HCT116 (cell line): ENCODE measurements at regions not wholly inside any gene's neighbourhood (a gene's known extent, or its start where the extent isn't known, plus 50 kb on each side); places are given as distances from the start of the nearest gene placed in this dataset.

Experiments used
- ATAC-seq: fragments of 200-7000 bp; cut with Tn5 transposase; 2 replicates; pipeline ENCODE4 v1.9.1; 2020; ENCODE audit warnings: mild to moderate bottlenecking, moderate library complexity
- BruUV-seq: library from RNA; stranded (reverse); fragments of 400-500 nt; replicated peaks from 2 replicates; lab custom pipeline; 2021; lab: Mats Ljungman, UMichigan
- CTCF ChIA-PET: fragments of 300-600 bp; sonication (Branson Sonifier 250); formaldehyde crosslinking; loops from one replicate; lab custom pipeline; 2021; ENCODE audit warnings: antibody characterized with exemption; lab: Charles Lee
- POLR2A ChIA-PET: fragments of 300-600, 350-600 bp; sonication (Branson Sonifier 250); formaldehyde crosslinking; loops from one replicate; lab custom pipeline; 2021; ENCODE audit warnings: antibody characterized with exemption; lab: Charles Lee
- RAD21 ChIA-PET, 2 experiments: fragments of 300-600 bp; sonication (Branson Sonifier 250); formaldehyde crosslinking; loops; one replicate each; lab custom pipeline; 2023; ENCODE audit warnings: low total read pairs in 2 of 2; ENCODE audit not compliant: uncharacterized antibody in 2 of 2, unreplicated experiment in 2 of 2, low non-redundant PET in 1 of 2; lab: Charles Lee
- DNase-seq: peaks from one replicate; pipeline ENCODE4 v3.0.0-alpha.2; 2010; ENCODE audit warnings: low read depth, low spot score
- H2AFZ ChIP-seq: fragments of 200-600 bp; shearing (Covaris generic), sonication (generic); 2 replicates; pipeline ENCODE4 v1.6.1; 2017; ENCODE audit warnings: low read depth, mixed run types, mixed read lengths, antibody characterized with exemption, low read length; ENCODE audit not compliant: poor library complexity, severe bottlenecking
- H3K27ac ChIP-seq: 2 replicates; pipeline ENCODE4 v1.5.1; 2012; ENCODE audit warnings: low read depth, low read length
- H3K27me3 ChIP-seq: fragments of 200-600 bp; sonication (generic); 2 replicates; pipeline ENCODE4 v1.6.1; 2016; ENCODE audit warnings: mixed run types, low read length, mixed read lengths; ENCODE audit not compliant: insufficient read depth
- H3K36me3 ChIP-seq, 2 experiments: fragments of 200-500 bp in 1 of 2; fragments of 200-600 bp in 1 of 2; sonication (Bioruptor generic) in 1 of 2; sonication (generic) in 1 of 2; 2 replicates each; pipeline versions ENCODE4 v1.5.1 to v1.6.1; 2014 to 2016; ENCODE audit warnings: low read length in 2 of 2, inconsistent platforms in 1 of 2, mixed read lengths in 1 of 2, mixed run types in 1 of 2; ENCODE audit not compliant: insufficient read depth in 2 of 2, control insufficient read depth in 1 of 2
- H3K4me1 ChIP-seq, 2 experiments: fragments of 200-600 bp in 1 of 2; sonication (generic) in 1 of 2; 2 replicates each; pipeline versions ENCODE4 v1.5.1 to v1.6.1; 2012 to 2017; ENCODE audit warnings: low read length in 2 of 2, inconsistent platforms in 1 of 2, mild to moderate bottlenecking in 1 of 2, mixed read lengths in 1 of 2, mixed run types in 1 of 2, moderate library complexity in 1 of 2; ENCODE audit not compliant: insufficient read depth in 2 of 2, control insufficient read depth in 1 of 2
- H3K4me2 ChIP-seq: fragments of 200-600 bp; sonication (generic); 2 replicates; pipeline ENCODE4 v1.6.1; 2017; ENCODE audit warnings: mixed run types, low read length, mixed read lengths
- H3K4me3 ChIP-seq, 2 experiments: fragments of 200-600 bp in 1 of 2; sonication (generic) in 1 of 2; replicated peaks in 1 of 2; 2 replicates each; pipeline ENCODE4 v1.5.1; 2011 to 2016; ENCODE audit warnings: low read length in 2 of 2, control low read depth in 1 of 2, low read depth in 1 of 2, mild to moderate bottlenecking in 1 of 2, mixed read lengths in 1 of 2, mixed run types in 1 of 2
- H3K79me2 ChIP-seq: fragments of 200-600 bp; sonication (generic); 2 replicates; pipeline ENCODE4 v1.6.1; 2017; ENCODE audit warnings: mild to moderate bottlenecking, mixed run types, low read length, moderate library complexity, mixed read lengths; ENCODE audit not compliant: insufficient read depth
- H3K9ac ChIP-seq: fragments of 200-600 bp; sonication (generic); 2 replicates; pipeline ENCODE4 v1.6.1; 2016; ENCODE audit warnings: low read length, mixed read lengths
- H3K9me2 ChIP-seq: fragments of 200-600 bp; sonication (generic), shearing (Covaris generic); 2 replicates; pipeline ENCODE4 v1.6.1; 2017; ENCODE audit warnings: mixed run types, mild to moderate bottlenecking, moderate library complexity; ENCODE audit not compliant: insufficient read depth
- H3K9me3 ChIP-seq, 2 experiments: fragments of 200-500 bp in 1 of 2; fragments of 200-600 bp in 1 of 2; sonication (Bioruptor generic) in 1 of 2; sonication (generic) in 1 of 2; 2 replicates each; pipeline ENCODE4 v1.6.1; 2014 to 2017; ENCODE audit warnings: low read length in 2 of 2, mixed read lengths in 2 of 2, inconsistent platforms in 1 of 2, low read depth in 1 of 2, mild to moderate bottlenecking in 1 of 2, mixed run types in 1 of 2, moderate library complexity in 1 of 2; ENCODE audit not compliant: control insufficient read depth in 1 of 2, insufficient read depth in 1 of 2
- H4K20me1 ChIP-seq: fragments of 200-600 bp; sonication (generic), shearing (Covaris generic); 2 replicates; pipeline ENCODE4 v1.6.1; 2017; ENCODE audit warnings: mixed run types, mild to moderate bottlenecking, moderate library complexity; ENCODE audit not compliant: insufficient read depth
- CTCF ChIP-seq, 3 experiments: fragments of 200-600 bp in 1 of 3; sonication (generic) in 1 of 3; IDR thresholded peaks in 2 of 3; conservative IDR thresholded peaks in 1 of 3; 2 replicates each; pipeline ENCODE4 v1.5.1; 2012 to 2017; ENCODE audit warnings: low read depth in 2 of 3, low read length in 2 of 3, antibody characterized with exemption in 1 of 3, borderline replicate concordance in 1 of 3, control low read depth in 1 of 3, mild to moderate bottlenecking in 1 of 3, mixed read lengths in 1 of 3, mixed run types in 1 of 3, moderate library complexity in 1 of 3; ENCODE audit not compliant: insufficient read depth in 1 of 3
- ELF1 ChIP-seq: IDR thresholded peaks from 2 replicates; pipeline ENCODE4 v1.6.1; 2012; ENCODE audit warnings: low read depth, borderline replicate concordance
- EZH2phosphoT487 ChIP-seq: fragments of 200-600 bp; IDR thresholded peaks from 2 replicates; pipeline ENCODE4 v1.6.1; 2018; ENCODE audit warnings: antibody characterized with exemption, borderline replicate concordance
- FOSL1 ChIP-seq: IDR thresholded peaks from 2 replicates; pipeline ENCODE4 v1.6.1; 2012; ENCODE audit warnings: low read depth
- SP1 ChIP-seq: IDR thresholded peaks from 2 replicates; pipeline ENCODE4 v1.6.1; 2012; ENCODE audit warnings: low read depth
- intact Hi-C: fragments of 100-400 bp; cut with micrococcal nuclease; formaldehyde crosslinking; loops from 2 replicates; pipeline ENCODE4 v1.10.0; 2022
- TF ChIP-seq, protein P1 (sequence below): IDR thresholded peaks from 2 replicates; pipeline ENCODE4 v1.6.1; 2011; ENCODE audit warnings: mild to moderate bottlenecking, low read length, moderate library complexity; ENCODE audit not compliant: insufficient replicate concordance; ENCODE audit errors: extremely low read depth
- TF ChIP-seq, protein P2 (sequence below): IDR thresholded peaks from 2 replicates; pipeline ENCODE4 v1.6.1; 2012; ENCODE audit warnings: low read depth

- TF ChIP-seq, protein P1, sequence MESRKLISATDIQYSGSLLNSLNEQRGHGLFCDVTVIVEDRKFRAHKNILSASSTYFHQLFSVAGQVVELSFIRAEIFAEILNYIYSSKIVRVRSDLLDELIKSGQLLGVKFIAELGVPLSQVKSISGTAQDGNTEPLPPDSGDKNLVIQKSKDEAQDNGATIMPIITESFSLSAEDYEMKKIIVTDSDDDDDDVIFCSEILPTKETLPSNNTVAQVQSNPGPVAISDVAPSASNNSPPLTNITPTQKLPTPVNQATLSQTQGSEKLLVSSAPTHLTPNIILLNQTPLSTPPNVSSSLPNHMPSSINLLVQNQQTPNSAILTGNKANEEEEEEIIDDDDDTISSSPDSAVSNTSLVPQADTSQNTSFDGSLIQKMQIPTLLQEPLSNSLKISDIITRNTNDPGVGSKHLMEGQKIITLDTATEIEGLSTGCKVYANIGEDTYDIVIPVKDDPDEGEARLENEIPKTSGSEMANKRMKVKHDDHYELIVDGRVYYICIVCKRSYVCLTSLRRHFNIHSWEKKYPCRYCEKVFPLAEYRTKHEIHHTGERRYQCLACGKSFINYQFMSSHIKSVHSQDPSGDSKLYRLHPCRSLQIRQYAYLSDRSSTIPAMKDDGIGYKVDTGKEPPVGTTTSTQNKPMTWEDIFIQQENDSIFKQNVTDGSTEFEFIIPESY: no peak
Measured at GRCh38 chr6:125509477-125509876, 207.7 kb upstream of the HDDC2 start (continued).

GRCh38 chr6:125510405-125510804 lies 208.6 kb upstream of the HDDC2 start:
- H3K27ac ChIP-seq: no peak overlapping the region
- intact Hi-C loops: no loop called here
- ATAC-seq (no peak), DNase-seq (no peak)
- H3K9me3 ChIP-seq: no peaks in the 10 kb centered on the region
- TF ChIP-seq CTCF (IDR thresholded peaks at IDR 0.05 in 2 of 3, conservative IDR thresholded peaks at IDR 0.05 in 1 of 3; ENCODE audit: borderline replicate concordance in 1 of 3, insufficient read depth in 1 of 3, low read depth in 2 of 3, low read length in 2 of 3) (no peak), FOSL1 (no peak), EZH2phosphoT487 (no peak), SP1 (no peak), ELF1 (no peak)
- TF ChIP-seq, protein P1: no peak
- TF ChIP-seq, protein P2, sequence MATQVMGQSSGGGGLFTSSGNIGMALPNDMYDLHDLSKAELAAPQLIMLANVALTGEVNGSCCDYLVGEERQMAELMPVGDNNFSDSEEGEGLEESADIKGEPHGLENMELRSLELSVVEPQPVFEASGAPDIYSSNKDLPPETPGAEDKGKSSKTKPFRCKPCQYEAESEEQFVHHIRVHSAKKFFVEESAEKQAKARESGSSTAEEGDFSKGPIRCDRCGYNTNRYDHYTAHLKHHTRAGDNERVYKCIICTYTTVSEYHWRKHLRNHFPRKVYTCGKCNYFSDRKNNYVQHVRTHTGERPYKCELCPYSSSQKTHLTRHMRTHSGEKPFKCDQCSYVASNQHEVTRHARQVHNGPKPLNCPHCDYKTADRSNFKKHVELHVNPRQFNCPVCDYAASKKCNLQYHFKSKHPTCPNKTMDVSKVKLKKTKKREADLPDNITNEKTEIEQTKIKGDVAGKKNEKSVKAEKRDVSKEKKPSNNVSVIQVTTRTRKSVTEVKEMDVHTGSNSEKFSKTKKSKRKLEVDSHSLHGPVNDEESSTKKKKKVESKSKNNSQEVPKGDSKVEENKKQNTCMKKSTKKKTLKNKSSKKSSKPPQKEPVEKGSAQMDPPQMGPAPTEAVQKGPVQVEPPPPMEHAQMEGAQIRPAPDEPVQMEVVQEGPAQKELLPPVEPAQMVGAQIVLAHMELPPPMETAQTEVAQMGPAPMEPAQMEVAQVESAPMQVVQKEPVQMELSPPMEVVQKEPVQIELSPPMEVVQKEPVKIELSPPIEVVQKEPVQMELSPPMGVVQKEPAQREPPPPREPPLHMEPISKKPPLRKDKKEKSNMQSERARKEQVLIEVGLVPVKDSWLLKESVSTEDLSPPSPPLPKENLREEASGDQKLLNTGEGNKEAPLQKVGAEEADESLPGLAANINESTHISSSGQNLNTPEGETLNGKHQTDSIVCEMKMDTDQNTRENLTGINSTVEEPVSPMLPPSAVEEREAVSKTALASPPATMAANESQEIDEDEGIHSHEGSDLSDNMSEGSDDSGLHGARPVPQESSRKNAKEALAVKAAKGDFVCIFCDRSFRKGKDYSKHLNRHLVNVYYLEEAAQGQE: no peak
- BruUV-seq: no TSS peak
- no peaks in the 10 kb centered on the region for H3K4me1 ChIP-seq
- no peak overlapping the region for H2AFZ ChIP-seq
- H3K9me2 ChIP-seq: no peaks in the 10 kb centered on the region
- ChIA-PET CTCF (no interaction called here), POLR2A (no interaction called here), RAD21 (no interaction called here)
- no peaks in the 10 kb centered on the region for H3K36me3 ChIP-seq
- H3K9ac ChIP-seq: no peak overlapping the region
- H4K20me1 ChIP-seq: no peaks in the 10 kb centered on the region
- H3K79me2 ChIP-seq: no peaks in the 10 kb centered on the region
- H3K27me3 ChIP-seq: peaks cover 28% of the 10 kb centered on the region
- H3K4me2 ChIP-seq: no peak overlapping the region
- no peak overlapping the region for H3K4me3 ChIP-seq
